ENCODE measurements at regions not wholly inside any gene's neighbourhood (a gene's known extent, or its start where the extent isn't known, plus 50 kb on each side); places are given as distances from the start of the nearest gene placed in this dataset.

GRCh38 chr4:125725957-125726525 is 411.3 kb downstream of the FAT4 start:
- no peak overlapping the region for H3K9ac ChIP-seq (ENCODE audit: insufficient read depth, low read length)
- no peak overlapping the region for H2AFZ ChIP-seq (ENCODE audit: low read length)
- H3K4me1 ChIP-seq (ENCODE audit: control insufficient read depth, extremely low read depth, insufficient read depth, low read length), result peaks cover 7% of the 10 kb centered on the region
- H4K20me1 ChIP-seq (ENCODE audit: control insufficient read depth, extremely low read depth, insufficient read depth, low read length), result no peaks in the 10 kb centered on the region
- DNase-seq (ENCODE audit: low read depth in 2 of 2), result no peak
- H3K36me3 ChIP-seq (ENCODE audit: control insufficient read depth, insufficient read depth, low read length), result no peaks in the 10 kb centered on the region
- H3K79me2 ChIP-seq (ENCODE audit: control insufficient read depth, insufficient read depth, low read length), result no peaks in the 10 kb centered on the region
- no peak overlapping the region for H3K4me2 ChIP-seq (ENCODE audit: extremely low read depth, insufficient read depth, low read length)
- H3K27ac ChIP-seq (ENCODE audit: insufficient read depth, low read length), result no peak overlapping the region
- H3K4me3 ChIP-seq (replicated peaks in 1 of 4; ENCODE audit: control extremely low read depth in 1 of 4, insufficient read depth in 1 of 4, low read depth in 3 of 4, low read length in 4 of 4), result no peak overlapping the region
- H3K9me3 ChIP-seq (ENCODE audit: control insufficient read depth, insufficient read depth, low read depth, low read length), result no peaks in the 10 kb centered on the region
- no peaks in the 10 kb centered on the region for H3K27me3 ChIP-seq (ENCODE audit: control insufficient read depth, insufficient read depth, low read length)
- TF ChIP-seq CTCF (conservative IDR thresholded peaks at IDR 0.05 in 1 of 2, IDR thresholded peaks at IDR 0.05 in 1 of 2; ENCODE audit: low read depth in 1 of 2, low read length in 2 of 2) (no peak), EZH2 (IDR thresholded peaks at IDR 0.05; ENCODE audit: low read length, missing control alignments) (no peak)

GRCh38 chr4:125727931-125728330 is 413.2 kb downstream of the FAT4 start:
- TF ChIP-seq CTCF (conservative IDR thresholded peaks at IDR 0.05 in 1 of 2, IDR thresholded peaks at IDR 0.05 in 1 of 2; ENCODE audit: low read depth in 1 of 2, low read length in 2 of 2) (no peak), EZH2 (IDR thresholded peaks at IDR 0.05; ENCODE audit: low read length, missing control alignments) (no peak)
- H3K79me2 ChIP-seq (ENCODE audit: control insufficient read depth, insufficient read depth, low read length), result no peaks in the 10 kb centered on the region
- H3K4me1 ChIP-seq (ENCODE audit: control insufficient read depth, extremely low read depth, insufficient read depth, low read length), result peaks cover 7% of the 10 kb centered on the region
- H3K27me3 ChIP-seq (ENCODE audit: control insufficient read depth, insufficient read depth, low read length), result no peaks in the 10 kb centered on the region
- peak in 1 of 2 donors; percentile 32 for DNase-seq (ENCODE audit: low read depth in 2 of 2)
- H3K36me3 ChIP-seq (ENCODE audit: control insufficient read depth, insufficient read depth, low read length), result no peaks in the 10 kb centered on the region
- no peak overlapping the region for H2AFZ ChIP-seq (ENCODE audit: low read length)
- H3K27ac ChIP-seq (ENCODE audit: insufficient read depth, low read length), result no peak overlapping the region
- H3K9ac ChIP-seq (ENCODE audit: insufficient read depth, low read length), result no peak overlapping the region
- peak overlapping the region; percentile 23 for H3K4me2 ChIP-seq (ENCODE audit: extremely low read depth, insufficient read depth, low read length)
- H3K9me3 ChIP-seq (ENCODE audit: control insufficient read depth, insufficient read depth, low read depth, low read length), result no peaks in the 10 kb centered on the region
- H3K4me3 ChIP-seq (replicated peaks in 1 of 4; ENCODE audit: control extremely low read depth in 1 of 4, insufficient read depth in 1 of 4, low read depth in 3 of 4, low read length in 4 of 4), result no peak overlapping the region
- H4K20me1 ChIP-seq (ENCODE audit: control insufficient read depth, extremely low read depth, insufficient read depth, low read length), result no peaks in the 10 kb centered on the region

- no peak for TF ChIP-seq EZH2 (IDR thresholded peaks at IDR 0.05; ENCODE audit: low read length, missing control alignments)
- no peak for TF ChIP-seq CTCF (conservative IDR thresholded peaks at IDR 0.05 in 1 of 2, IDR thresholded peaks at IDR 0.05 in 1 of 2; ENCODE audit: low read depth in 1 of 2, low read length in 2 of 2)
- H3K9ac ChIP-seq (ENCODE audit: insufficient read depth, low read length), result no peak overlapping the region
- H3K27ac ChIP-seq (ENCODE audit: insufficient read depth, low read length), result no peak overlapping the region
- peak; percentile 93 to 98 for DNase-seq (ENCODE audit: low read depth in 2 of 2)
- no peak overlapping the region for H3K4me3 ChIP-seq (replicated peaks in 1 of 4; ENCODE audit: control extremely low read depth in 1 of 4, insufficient read depth in 1 of 4, low read depth in 3 of 4, low read length in 4 of 4)
- no peak overlapping the region for H3K4me2 ChIP-seq (ENCODE audit: extremely low read depth, insufficient read depth, low read length)
- no peaks in the 10 kb centered on the region for H3K79me2 ChIP-seq (ENCODE audit: control insufficient read depth, insufficient read depth, low read length)
- H3K9me3 ChIP-seq (ENCODE audit: control insufficient read depth, insufficient read depth, low read depth, low read length), result no peaks in the 10 kb centered on the region
- H3K27me3 ChIP-seq (ENCODE audit: control insufficient read depth, insufficient read depth, low read length), result no peaks in the 10 kb centered on the region
- no peaks in the 10 kb centered on the region for H3K36me3 ChIP-seq (ENCODE audit: control insufficient read depth, insufficient read depth, low read length)
- no peaks in the 10 kb centered on the region for H4K20me1 ChIP-seq (ENCODE audit: control insufficient read depth, extremely low read depth, insufficient read depth, low read length)
- no peak overlapping the region for H2AFZ ChIP-seq (ENCODE audit: low read length)
- peaks cover 7% of the 10 kb centered on the region for H3K4me1 ChIP-seq (ENCODE audit: control insufficient read depth, extremely low read depth, insufficient read depth, low read length)
Observed at GRCh38 chr4:125728568-125728967, 413.8 kb downstream of the FAT4 start.

Measured in fibroblast of lung (primary cell).